ENCODE measurements at regions not wholly inside any gene's neighbourhood (a gene's known extent, or its start where the extent isn't known, plus 50 kb on each side); places are given as distances from the start of the nearest gene placed in this dataset.

DNA sequence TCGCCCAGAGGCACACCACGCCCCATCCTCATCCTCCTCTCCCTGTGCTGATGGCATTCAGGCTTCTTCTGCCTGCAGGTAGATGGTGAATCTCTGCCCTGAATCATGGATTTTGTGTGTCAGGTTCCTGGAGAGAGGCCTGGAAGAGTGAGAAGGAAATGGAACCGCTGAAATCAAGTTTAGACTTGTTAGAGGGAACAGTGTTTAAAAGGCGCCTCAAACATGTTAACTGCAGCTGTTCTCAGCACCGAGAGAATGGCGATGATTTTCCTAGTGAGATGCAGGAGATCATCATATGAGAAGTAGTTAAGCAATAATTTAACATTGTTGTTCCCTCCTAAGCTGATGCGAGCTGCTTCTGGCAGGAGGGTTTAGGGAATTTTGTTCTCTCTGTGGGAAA, 744.4 kb upstream of the EEF2KMT start:
- no peaks in the 10 kb centered on the region for H3F3A ChIP-seq (ENCODE audit: control insufficient read depth, insufficient read depth)
- no peaks in the 10 kb centered on the region for H4K20me1 ChIP-seq (ENCODE audit: control insufficient read depth, insufficient read depth, low read depth, low read length)
- H3K9me3 ChIP-seq (ENCODE audit: control insufficient read depth, insufficient read depth, low read length), result no peaks in the 10 kb centered on the region
- H3K4me1 ChIP-seq (ENCODE audit: control insufficient read depth, low read length), result no peaks in the 10 kb centered on the region
- TF ChIP-seq, protein P1, sequence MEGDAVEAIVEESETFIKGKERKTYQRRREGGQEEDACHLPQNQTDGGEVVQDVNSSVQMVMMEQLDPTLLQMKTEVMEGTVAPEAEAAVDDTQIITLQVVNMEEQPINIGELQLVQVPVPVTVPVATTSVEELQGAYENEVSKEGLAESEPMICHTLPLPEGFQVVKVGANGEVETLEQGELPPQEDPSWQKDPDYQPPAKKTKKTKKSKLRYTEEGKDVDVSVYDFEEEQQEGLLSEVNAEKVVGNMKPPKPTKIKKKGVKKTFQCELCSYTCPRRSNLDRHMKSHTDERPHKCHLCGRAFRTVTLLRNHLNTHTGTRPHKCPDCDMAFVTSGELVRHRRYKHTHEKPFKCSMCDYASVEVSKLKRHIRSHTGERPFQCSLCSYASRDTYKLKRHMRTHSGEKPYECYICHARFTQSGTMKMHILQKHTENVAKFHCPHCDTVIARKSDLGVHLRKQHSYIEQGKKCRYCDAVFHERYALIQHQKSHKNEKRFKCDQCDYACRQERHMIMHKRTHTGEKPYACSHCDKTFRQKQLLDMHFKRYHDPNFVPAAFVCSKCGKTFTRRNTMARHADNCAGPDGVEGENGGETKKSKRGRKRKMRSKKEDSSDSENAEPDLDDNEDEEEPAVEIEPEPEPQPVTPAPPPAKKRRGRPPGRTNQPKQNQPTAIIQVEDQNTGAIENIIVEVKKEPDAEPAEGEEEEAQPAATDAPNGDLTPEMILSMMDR (IDR thresholded peaks at IDR 0.05; ENCODE audit: low read depth, low read length, poor library complexity, severe bottlenecking), result no peak
- no peak for TF ChIP-seq EZH2phosphoT487 (IDR thresholded peaks at IDR 0.05; ENCODE audit: borderline replicate concordance, low read length)
- H3K27me3 ChIP-seq (ENCODE audit: control insufficient read depth, low read length), result no peaks in the 10 kb centered on the region
- H3K4me3 ChIP-seq (ENCODE audit: low read length), result no peak overlapping the region
- H3K4me2 ChIP-seq (ENCODE audit: low read length), result no peak overlapping the region
- H3K36me3 ChIP-seq (ENCODE audit: control insufficient read depth, low read length), result no peaks in the 10 kb centered on the region
- no peaks in the 10 kb centered on the region for H3K9me2 ChIP-seq (replicated peaks; ENCODE audit: control insufficient read depth, low read length)
- no peaks in the 10 kb centered on the region for H3K79me2 ChIP-seq (ENCODE audit: control insufficient read depth, low read length)
- H3K27ac ChIP-seq (ENCODE audit: low read depth, low read length), result no peak overlapping the region

DNA sequence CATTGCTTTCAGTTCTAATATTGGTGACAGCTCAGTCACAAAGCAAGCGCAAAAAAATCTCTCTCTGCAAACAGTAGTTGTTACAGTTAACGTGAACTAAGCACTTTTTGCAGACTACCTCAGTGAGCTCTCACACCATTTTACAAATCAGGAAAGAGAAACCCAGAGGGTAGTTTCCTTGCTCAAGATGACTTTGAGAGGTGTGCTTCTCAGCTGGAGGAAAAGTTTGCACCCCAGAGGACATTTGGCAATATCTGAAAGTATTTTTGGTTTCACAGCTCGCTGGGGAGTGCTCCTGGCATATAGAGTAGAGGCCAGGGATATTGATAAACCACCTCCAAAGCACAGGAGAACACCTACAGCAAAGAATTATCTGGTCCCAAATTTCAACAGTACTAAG, 741.1 kb upstream of the EEF2KMT start:
- no peaks in the 10 kb centered on the region for H3K9me3 ChIP-seq (ENCODE audit: control insufficient read depth, insufficient read depth, low read length)
- H3K27me3 ChIP-seq (ENCODE audit: control insufficient read depth, low read length), result no peaks in the 10 kb centered on the region
- no peak overlapping the region for H3K27ac ChIP-seq (ENCODE audit: low read depth, low read length)
- no peaks in the 10 kb centered on the region for H3K36me3 ChIP-seq (ENCODE audit: control insufficient read depth, low read length)
- H3K4me3 ChIP-seq (ENCODE audit: low read length), result no peak overlapping the region
- no peaks in the 10 kb centered on the region for H3K79me2 ChIP-seq (ENCODE audit: control insufficient read depth, low read length)
- H3F3A ChIP-seq (ENCODE audit: control insufficient read depth, insufficient read depth), result no peaks in the 10 kb centered on the region
- H3K4me2 ChIP-seq (ENCODE audit: low read length), result no peak overlapping the region
- no peaks in the 10 kb centered on the region for H3K4me1 ChIP-seq (ENCODE audit: control insufficient read depth, low read length)
- TF ChIP-seq EZH2phosphoT487 (IDR thresholded peaks at IDR 0.05; ENCODE audit: borderline replicate concordance, low read length), result no peak
- TF ChIP-seq, protein P1 (IDR thresholded peaks at IDR 0.05; ENCODE audit: low read depth, low read length, poor library complexity, severe bottlenecking), result no peak
- H3K9me2 ChIP-seq (replicated peaks; ENCODE audit: control insufficient read depth, low read length), result no peaks in the 10 kb centered on the region
- no peaks in the 10 kb centered on the region for H4K20me1 ChIP-seq (ENCODE audit: control insufficient read depth, insufficient read depth, low read depth, low read length)

DNA sequence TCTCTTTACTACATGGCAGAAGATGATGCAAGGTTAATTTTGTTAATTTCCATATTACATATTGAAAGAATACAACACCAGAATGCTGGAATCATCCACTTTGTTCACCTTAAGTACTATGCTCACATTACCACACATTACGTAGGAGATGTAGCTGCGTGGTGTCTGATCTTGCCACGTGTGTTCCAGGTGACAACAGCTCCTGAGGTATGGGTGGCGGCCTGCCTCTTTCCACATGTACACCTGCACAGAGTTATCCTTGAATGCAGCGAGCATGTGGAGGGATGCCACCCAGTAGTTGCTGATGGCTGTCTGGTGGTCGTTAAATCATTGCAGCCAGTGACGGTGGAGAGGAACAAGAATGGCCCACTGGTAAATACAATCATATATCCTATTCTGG, 740.5 kb upstream of the EEF2KMT start:
- Histone ChIP-seq H3K27me3 (ENCODE audit: control insufficient read depth, low read length) (no peaks in the 10 kb centered on the region), H3K36me3 (ENCODE audit: control insufficient read depth, low read length) (no peaks in the 10 kb centered on the region), H4K20me1 (ENCODE audit: control insufficient read depth, insufficient read depth, low read depth, low read length) (no peaks in the 10 kb centered on the region), H3K9me3 (ENCODE audit: control insufficient read depth, insufficient read depth, low read length) (no peaks in the 10 kb centered on the region), H3K79me2 (ENCODE audit: control insufficient read depth, low read length) (no peaks in the 10 kb centered on the region), H3K4me1 (ENCODE audit: control insufficient read depth, low read length) (no peaks in the 10 kb centered on the region), H3K4me2 (ENCODE audit: low read length) (no peak overlapping the region), H3F3A (ENCODE audit: control insufficient read depth, insufficient read depth) (no peaks in the 10 kb centered on the region), H3K4me3 (ENCODE audit: low read length) (no peak overlapping the region), H3K9me2 (replicated peaks; ENCODE audit: control insufficient read depth, low read length) (no peaks in the 10 kb centered on the region), H3K27ac (ENCODE audit: low read depth, low read length) (no peak overlapping the region)
- no peak for TF ChIP-seq EZH2phosphoT487 (IDR thresholded peaks at IDR 0.05; ENCODE audit: borderline replicate concordance, low read length)
- TF ChIP-seq, protein P1 (IDR thresholded peaks at IDR 0.05; ENCODE audit: low read depth, low read length, poor library complexity, severe bottlenecking), result no peak
